Gastrocnemius medialis (tissue), 4 donors: ENCODE measurements at regions not wholly inside any gene's neighbourhood (a gene's known extent, or its start where the extent isn't known, plus 50 kb on each side); places are given as distances from the start of the nearest gene placed in this dataset.

ENCODE experiments used
- CTCF ChIP-seq, 5 experiments: fragments of 450-650 bp in 3 of 5; fragments of 200-600 bp in 2 of 5; sonication (generic) in 2 of 5; IDR thresholded peaks in 4 of 5; conservative IDR thresholded peaks in 1 of 5; 1 replicate in 4 of 5; 2 replicates in 1 of 5; pipeline ENCODE4 v1.5.1; 2016 to 2019; ENCODE audit warnings: antibody characterized with exemption in 5 of 5, mild to moderate bottlenecking in 3 of 5, moderate library complexity in 3 of 5
- POLR2A ChIP-seq, 2 donors: fragments of 450-650 bp; IDR thresholded peaks; one replicate each; pipeline ENCODE4 v1.6.1; 2017; ENCODE audit warnings: antibody characterized with exemption in 2 of 2, mild to moderate bottlenecking in 2 of 2, moderate library complexity in 2 of 2

- TF ChIP-seq POLR2A (IDR thresholded peaks at IDR 0.05) (no peak), CTCF (IDR thresholded peaks at IDR 0.05 in 4 of 5, conservative IDR thresholded peaks at IDR 0.05 in 1 of 5) (no peak)
These were observed 155.0 kb upstream of the PRDM9 start for GRCh38 chr5:23352446-23352845.
